ENCODE measurements at regions not wholly inside any gene's neighbourhood (a gene's known extent, or its start where the extent isn't known, plus 50 kb on each side); places are given as distances from the start of the nearest gene placed in this dataset.
A peak's percentile ranks its signal among the peaks of the same experiment; 100 is the strongest.
"Not testable (repeated sequence)": the region's sequence is repeated elsewhere in the genome, so short reads cannot be mapped to it uniquely, and the experiment has no call there.

GRCh38 chr11:81420668-81421250 is 1312.9 kb downstream of the FAM181B start:
- no peak for DNase-seq (ENCODE audit: low spot score)

DNA sequence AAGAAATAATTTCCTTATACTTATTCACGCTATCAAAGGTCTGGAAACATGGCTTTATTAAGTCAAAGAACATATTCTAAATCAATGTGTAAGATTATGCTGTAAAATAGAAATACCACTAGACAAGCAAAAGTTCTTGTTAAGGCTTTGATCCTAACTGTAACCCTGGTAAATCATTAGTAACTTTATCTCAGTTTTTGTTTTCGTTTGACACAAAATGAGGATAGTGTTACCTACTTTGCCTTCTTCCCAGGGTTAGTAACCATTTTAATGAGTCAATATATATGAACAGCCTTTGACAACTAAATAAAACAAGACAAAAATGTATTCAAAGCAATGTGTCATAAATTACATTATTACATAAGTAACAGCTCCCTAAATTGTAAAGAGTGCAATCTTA is 1336.3 kb downstream of the FAM181B start:
- DNase-seq (ENCODE audit: low spot score) = no peak

DNA sequence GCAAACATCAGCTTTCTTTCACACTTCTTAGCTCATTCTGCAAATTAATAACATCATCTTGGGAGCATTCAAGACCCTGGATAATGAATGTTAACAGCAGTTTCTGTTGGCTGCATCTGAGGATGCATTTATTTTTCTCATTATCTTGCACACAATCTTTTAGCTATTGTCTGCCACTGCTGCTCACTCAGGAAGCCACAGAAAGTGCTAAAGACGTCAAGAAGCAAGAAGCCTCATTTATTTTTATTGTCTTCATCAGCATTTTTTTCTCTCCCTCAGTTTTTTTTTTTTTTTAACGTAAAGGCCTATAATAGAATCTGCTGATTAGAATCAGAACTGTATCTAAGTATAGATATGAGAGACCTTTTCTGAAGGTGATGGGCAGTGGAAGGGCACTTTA is 1339.4 kb downstream of the FAM181B start:
- no peak for DNase-seq (ENCODE audit: low spot score)

- DNase-seq (ENCODE audit: low spot score) = no peak
These were observed 1345.3 kb downstream of the FAM181B start for GRCh38 chr11:81388326-81388725.

DNA sequence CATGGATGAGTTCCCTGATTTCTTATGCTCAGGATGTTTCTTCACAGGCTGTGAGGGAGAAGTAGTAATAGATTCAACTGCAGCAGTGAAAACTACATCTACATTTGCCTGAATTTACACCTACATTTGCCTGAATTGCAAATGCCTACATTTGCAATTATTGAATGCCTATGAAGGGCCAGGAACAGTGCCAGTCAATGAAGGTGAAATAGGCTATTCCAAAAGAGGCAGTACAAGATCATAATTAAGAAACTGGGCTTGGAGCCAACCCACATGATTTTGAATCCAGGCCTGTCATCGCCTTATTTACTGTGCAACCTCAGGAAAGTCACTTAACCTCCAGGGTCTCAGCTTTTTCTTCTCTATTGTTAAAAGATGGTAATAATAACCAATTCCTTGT is 1353.3 kb downstream of the FAM181B start:
- DNase-seq (ENCODE audit: low spot score) = no peak

DNA sequence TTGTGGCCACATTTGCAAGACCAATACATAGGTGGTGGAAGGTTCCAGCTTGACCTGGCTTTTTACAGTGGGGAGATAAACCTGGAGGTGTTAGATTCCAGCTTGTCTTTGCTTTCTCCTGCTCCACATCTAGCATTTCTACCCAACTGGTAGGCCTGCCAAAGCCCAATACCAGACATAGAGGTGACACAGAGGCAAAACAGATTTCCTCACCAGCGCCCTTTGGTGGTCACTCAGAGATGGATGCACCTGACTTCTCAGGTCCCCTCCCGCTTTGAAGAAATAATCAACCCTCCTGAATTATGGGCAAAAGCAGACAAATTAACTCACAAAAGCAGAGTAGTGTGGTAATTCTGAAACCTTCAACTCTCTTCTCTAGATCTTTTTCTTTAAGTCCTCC is 1356.2 kb downstream of the FAM181B start:
- DNase-seq (ENCODE audit: low spot score) = no peak

GRCh38 chr11:81373986-81374385 is 1359.7 kb downstream of the FAM181B start:
- DNase-seq (ENCODE audit: low spot score) = no peak

DNA sequence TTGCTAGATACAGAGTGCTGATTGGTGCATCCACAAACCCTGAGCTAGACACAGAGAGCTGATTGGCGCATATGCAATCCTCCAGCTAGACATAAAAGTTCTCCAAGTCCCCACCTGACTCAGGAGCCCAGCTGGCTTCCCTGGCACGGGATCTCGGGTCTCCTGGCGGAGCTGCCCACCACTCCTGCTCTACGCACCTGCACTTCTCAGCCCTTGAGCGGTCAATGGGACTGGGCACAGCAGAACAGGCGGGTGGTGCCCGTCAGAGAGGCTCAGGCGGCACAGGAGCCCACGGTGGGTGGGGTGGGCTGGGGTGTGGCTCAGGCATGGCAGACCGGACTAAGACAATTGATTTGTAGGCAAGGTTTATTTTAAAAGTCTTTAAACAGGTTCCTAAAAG is 1365.5 kb downstream of the FAM181B start:
- no peak for DNase-seq (ENCODE audit: low spot score)

DNA sequence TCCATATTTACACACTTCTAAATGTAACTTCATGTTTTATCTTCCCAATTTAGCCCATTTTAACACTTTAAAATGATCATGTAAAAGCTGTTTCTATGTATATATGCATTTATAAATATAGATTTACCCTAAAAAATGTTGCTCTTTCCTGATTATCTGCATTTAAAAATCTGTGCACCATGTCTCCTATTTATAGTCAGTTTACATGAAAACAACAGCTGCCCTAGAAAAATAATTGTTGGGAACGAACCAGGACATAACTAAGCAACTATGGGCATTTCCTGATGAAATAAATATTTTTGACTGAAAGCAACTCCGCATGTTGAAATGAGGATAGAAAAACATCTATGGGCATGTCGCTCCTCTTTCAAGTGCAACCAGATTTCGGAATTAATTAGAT is 1368.2 kb downstream of the FAM181B start:
- no peak for DNase-seq (ENCODE audit: low spot score)

DNA sequence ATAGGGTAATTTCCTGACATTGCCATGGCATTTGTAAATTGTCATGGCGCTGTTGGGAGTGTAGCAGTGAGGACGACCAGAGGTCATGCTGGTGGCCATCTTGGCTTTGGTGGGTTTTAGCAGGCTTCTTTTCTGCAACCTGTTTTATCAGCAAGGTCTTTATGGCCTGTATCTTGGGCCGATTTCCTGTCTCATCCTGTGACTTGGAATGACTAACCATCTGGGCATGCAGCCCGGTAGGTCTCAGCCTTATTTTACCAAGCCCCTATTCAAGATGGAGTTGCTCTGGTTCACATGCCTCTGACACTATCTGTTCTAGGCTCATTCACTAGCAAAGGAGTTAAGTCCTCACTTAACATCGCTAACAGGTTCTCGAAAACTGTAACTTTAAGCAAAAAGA is 1374.2 kb downstream of the FAM181B start:
- DNase-seq (ENCODE audit: low spot score) = peak; percentile 2

- DNase-seq (ENCODE audit: low spot score) = no peak
These were observed 1388.1 kb downstream of the FAM181B start for GRCh38 chr11:81345609-81346008.

DNA sequence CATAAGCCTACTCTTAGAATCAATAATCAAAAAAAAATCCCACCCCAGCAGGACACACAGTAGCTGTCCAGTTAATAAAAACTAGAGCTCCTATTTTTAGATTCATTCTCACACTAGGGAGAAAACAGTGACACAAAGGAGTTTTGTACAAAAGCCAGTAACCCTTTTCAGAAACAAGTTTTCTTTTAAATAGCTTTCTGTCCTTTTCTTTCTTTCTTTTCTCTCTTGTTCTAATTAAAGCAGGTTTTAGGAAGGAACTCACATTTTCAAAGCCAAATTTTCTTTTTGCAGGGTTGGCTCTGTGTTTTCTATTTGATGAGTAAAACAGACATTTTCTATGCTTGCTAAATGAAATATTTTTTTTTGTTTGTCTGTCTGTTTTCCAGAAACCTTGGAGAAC is 1390.7 kb downstream of the FAM181B start:
- no peak for DNase-seq (ENCODE audit: low spot score)

DNA sequence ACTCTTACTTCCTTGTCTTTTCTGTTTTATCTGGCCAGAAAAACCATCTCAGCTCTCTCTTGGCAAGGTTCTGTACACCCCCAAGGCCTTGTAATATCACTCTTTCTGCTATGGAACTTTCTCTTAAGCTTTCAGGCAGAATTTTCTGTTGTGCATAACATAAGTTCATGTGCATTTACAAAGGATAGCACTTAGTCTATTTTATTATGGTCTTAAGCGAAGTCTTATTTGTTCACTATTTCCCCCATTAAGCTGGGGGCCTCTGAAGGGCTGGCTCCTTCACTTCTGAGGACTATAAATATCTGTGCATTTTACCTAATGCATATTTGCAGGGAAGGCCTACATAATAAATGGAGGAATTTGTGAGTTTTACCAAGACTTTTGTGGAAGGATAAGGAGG is 1393.4 kb downstream of the FAM181B start:
- no peak for DNase-seq (ENCODE audit: low spot score)

DNA sequence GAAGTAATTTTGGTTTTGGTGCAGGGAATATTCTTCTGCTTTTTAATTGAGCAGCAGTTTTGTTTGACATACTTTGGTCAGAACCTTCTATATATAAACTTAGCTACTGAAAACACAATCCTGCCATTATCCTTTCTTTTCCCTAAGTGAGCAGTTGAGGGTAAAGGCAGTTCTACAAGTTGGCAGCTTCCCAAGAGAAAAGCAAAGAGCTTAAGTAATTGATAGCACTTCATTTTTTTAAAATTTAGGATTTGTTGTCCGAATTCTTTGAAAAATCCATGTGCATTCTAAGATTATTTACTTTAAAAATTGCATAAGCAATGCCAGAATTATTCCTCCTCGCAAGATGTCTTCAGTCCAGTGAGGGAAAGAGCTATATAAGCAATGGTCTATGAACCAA is 1394.1 kb downstream of the FAM181B start:
- DNase-seq (ENCODE audit: low spot score) = no peak

- no peak for DNase-seq (ENCODE audit: low spot score)
These were observed 1395.9 kb downstream of the FAM181B start for GRCh38 chr11:81337756-81338155.

DNA sequence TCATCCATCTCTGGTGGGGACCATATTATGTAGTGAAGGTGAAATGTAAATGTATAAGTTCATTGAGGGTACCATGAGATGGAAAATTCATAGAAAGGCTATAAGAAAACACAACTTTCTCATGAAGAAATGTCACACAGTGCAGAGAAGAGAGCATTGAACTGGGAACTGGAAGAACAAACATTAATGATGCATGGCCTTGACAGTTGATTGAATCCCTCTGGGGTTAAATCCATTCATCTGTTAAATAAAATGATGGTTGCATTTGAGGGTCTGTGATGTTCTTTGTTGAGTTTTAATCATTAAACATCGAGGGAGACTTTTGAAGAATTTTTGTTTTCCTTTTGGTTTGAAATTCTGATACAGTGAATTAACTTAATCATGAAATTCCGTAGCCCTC is 1401.4 kb downstream of the FAM181B start:
- DNase-seq (ENCODE audit: low spot score) = no peak

DNA sequence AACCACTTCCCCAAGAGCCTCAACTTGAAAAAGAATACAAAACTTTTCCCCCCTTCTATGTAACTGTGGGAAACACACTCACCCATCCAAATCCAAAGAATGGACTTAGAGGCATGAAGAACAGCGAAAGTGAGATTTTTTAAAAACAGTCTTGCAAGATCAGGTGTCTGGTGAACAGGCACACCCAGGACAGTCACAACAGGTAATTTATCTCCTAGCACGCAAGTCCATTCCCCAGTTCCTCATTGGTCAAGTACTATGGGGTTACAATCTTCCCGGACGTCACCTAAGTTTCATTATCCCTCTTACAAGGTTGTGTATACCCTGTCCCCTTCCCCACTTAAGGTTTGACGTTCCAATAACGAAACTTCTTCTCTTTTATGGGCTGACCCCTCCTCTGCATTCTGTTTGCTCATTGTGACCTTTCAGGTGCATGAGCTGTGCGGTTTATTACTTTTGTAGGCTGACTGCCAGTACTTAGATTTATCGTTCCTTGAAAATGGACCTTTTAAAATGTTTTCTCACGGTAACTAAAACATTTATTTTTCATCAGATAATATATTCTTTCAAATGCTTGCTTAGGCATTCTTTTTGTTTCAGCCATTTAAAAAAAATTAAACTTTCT is 1401.9 kb downstream of the FAM181B start:
- DNase-seq (ENCODE audit: low spot score) = no peak

GRCh38 chr11:81331088-81331487 is 1402.6 kb downstream of the FAM181B start:
- DNase-seq (ENCODE audit: low spot score) = no peak

DNA sequence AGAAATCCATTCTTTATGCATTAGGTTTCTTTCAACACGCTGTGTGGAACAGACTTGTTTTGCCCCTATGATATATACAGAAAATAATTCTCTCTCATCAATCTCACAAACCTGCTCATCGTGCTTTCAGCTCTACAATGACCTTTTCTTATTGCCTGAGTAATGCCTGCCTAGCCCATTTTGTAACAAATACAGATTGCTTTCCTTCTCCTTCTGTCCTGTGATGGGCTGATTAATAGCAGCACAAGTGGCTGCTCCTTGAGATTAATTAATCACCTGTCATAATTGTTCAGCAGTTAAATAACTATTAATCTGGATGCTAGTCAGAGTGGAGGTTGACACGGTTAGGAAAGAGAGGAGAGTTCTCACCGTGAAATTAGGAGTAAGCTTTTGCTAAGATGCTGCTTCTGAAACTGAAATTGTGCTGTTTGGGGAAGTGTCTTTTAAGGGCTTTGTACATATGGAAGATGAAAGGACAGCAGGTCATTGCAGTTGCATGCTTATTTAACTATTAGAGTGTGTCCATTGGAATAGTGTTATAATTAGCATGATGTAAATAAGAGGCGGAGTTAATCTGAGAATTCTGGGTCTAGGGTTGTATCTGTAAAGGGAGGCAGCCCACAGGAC is 1430.5 kb downstream of the FAM181B start:
- DNase-seq (ENCODE audit: low spot score) = no peak

DNA sequence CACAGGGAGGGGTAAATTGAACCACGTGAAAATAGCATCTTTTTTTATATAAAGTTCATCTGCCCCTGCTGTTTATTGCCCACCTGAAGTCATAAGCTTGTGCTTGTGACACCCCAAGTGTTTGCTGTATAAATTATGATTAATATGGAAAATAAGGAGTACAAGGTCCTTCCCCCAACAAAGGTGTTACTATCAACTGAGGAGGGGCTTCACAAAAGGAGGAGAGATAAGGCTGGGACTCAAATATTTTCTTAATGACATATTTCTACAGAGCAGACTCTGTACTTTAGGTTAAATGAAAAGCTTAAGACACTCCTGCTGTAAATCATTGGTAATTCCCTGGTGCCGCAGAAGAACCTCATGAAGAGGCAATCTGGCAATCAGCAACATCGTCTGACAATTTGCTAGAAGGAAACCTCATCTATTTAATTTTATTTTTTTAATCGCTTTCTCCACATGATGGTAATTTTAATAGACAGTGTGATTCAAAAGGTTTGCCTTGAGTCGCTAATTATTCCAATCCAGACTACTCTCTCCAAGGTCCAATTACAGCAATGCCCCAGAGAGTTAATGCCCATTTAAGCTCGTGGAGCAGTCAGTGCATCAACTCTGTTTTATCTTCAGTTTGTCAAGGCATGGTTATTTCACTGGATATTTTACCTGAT is 1432.4 kb downstream of the FAM181B start:
- no peak for DNase-seq (ENCODE audit: low spot score)

GRCh38 chr11:81286959-81287358 is 1446.7 kb downstream of the FAM181B start:
- DNase-seq (ENCODE audit: low spot score) = no peak

DNA sequence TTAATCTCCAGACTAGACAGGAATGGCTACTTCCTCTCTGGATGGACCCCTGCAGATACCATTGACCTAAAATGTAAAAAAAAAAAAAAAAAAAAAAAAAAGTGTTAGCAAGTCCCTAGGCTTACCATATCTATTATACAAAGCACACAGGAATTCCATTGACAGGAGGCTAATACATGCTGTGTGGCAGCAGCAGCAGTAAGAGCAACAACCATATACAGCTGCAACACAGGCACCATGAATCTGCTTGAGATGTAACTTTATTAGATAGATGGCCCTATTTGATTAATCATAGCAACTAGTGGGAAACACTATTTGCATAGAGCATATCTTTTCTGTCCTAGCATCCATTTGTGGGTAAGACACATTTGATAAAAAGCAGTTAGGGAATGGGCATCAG is 1447.1 kb downstream of the FAM181B start:
- no peak for DNase-seq (ENCODE audit: low spot score)

GRCh38 chr11:81280228-81280627 is 1453.4 kb downstream of the FAM181B start:
- DNase-seq (ENCODE audit: low spot score) = not testable (repeated sequence)

Data from kidney tubule cell (primary cell).